ENCODE measurements at regions not wholly inside any gene's neighbourhood (a gene's known extent, or its start where the extent isn't known, plus 50 kb on each side); places are given as distances from the start of the nearest gene placed in this dataset.

GRCh38 chr5:16233730-16234129 is 54.1 kb upstream of the MARCHF11 start:
- TF ChIP-seq POLR2A (IDR thresholded peaks at IDR 0.05) (no peak), POLR2AphosphoS5 (IDR thresholded peaks at IDR 0.05; ENCODE audit: insufficient read depth in 1 of 2, low read depth in 1 of 2) (no peak), CTCF (IDR thresholded peaks at IDR 0.05) (no peak)
- no peaks in the 10 kb centered on the region for H3K36me3 ChIP-seq
- no peak overlapping the region for H3K27ac ChIP-seq
- no peaks in the 10 kb centered on the region for H3K4me1 ChIP-seq
- intact Hi-C loops (cut with DNase I): no loop called here
- H3K4me3 ChIP-seq: no peak overlapping the region
- H3K27me3 ChIP-seq: no peaks in the 10 kb centered on the region
- no peak for DNase-seq (ENCODE audit: extremely low spot score in 2 of 2)
- no peaks in the 10 kb centered on the region for H3K9me3 ChIP-seq

DNA sequence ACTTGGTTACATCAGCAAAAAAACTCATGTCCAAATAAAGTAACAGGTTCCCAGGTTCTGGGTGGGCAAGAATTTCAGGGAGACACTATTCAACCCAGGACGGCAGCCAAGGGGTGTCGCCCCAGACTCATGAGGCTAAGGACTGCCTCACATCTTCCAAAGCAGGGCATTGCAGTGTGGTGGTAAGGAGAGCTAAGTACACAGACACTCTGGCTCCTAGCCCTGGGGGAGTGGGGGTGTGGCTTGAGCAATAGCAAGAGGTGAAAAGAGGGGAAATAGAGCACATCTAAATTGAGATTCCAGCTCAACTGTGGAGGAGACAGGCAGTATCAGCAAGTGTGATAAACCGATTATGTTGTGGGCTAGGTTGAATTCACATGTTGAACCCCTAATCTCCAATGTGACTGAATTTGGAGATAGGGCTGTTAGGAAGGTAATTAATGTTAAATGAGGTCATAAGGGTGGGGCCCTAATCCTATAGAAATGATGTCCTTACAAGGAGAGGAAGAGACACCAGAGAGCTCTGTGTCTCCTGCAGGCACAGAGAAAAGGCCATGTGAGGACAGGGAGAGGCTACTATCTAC is 49.9 kb upstream of the MARCHF11 start:
- intact Hi-C loops (cut with DNase I): no loop called here
- H3K4me1 ChIP-seq: no peaks in the 10 kb centered on the region
- TF ChIP-seq CTCF (IDR thresholded peaks at IDR 0.05) (no peak), POLR2AphosphoS5 (IDR thresholded peaks at IDR 0.05; ENCODE audit: insufficient read depth in 1 of 2, low read depth in 1 of 2) (no peak), POLR2A (IDR thresholded peaks at IDR 0.05) (no peak)
- H3K36me3 ChIP-seq: no peaks in the 10 kb centered on the region
- H3K9me3 ChIP-seq: no peaks in the 10 kb centered on the region
- no peaks in the 10 kb centered on the region for H3K27me3 ChIP-seq
- no peak overlapping the region for H3K4me3 ChIP-seq
- no peak overlapping the region for H3K27ac ChIP-seq
- DNase-seq (ENCODE audit: extremely low spot score in 2 of 2): no peak

Data from vagina (tissue), 2 donors.